WTC11 (cell line): ENCODE measurements at regions not wholly inside any gene's neighbourhood (a gene's known extent, or its start where the extent isn't known, plus 50 kb on each side); places are given as distances from the start of the nearest gene placed in this dataset.

Experiments used
- ATAC-seq: fragments of 200-7000 bp; cut with Tn5 transposase; 2 replicates; pipeline ENCODE4 v1.10.0; 2021; ENCODE audit warnings: mild to moderate bottlenecking, moderate library complexity
- CTCF ChIA-PET: fragments of 300-600 bp; sonication (Branson Sonifier 250); formaldehyde crosslinking; loops from one replicate; lab custom pipeline; 2021; ENCODE audit warnings: antibody characterized with exemption; lab: Charles Lee
- POLR2A ChIA-PET: fragments of 350-600 bp; sonication (Branson Sonifier 250); formaldehyde crosslinking; loops from one replicate; lab custom pipeline; 2021; ENCODE audit warnings: antibody characterized with exemption; lab: Charles Lee
- DNase-seq: peaks from one replicate; pipeline ENCODE4 v3.0.0; 2021; ENCODE audit warnings: low spot score
- H3K27ac Mint-ChIP-seq: 2 replicates; pipeline ENCODE4 v1.8.0; 2021; ENCODE audit warnings: mixed read lengths
- H3K27me3 Mint-ChIP-seq: 2 replicates; pipeline ENCODE4 v1.8.0; 2021; ENCODE audit warnings: low read depth, mild to moderate bottlenecking, moderate library complexity, mixed read lengths
- H3K36me3 Mint-ChIP-seq: 2 replicates; pipeline ENCODE4 v1.8.0; 2021; ENCODE audit warnings: mixed read lengths
- H3K4me1 Mint-ChIP-seq: 2 replicates; pipeline ENCODE4 v1.8.0; 2022; ENCODE audit warnings: mixed read lengths
- H3K4me3 Mint-ChIP-seq: 2 replicates; pipeline ENCODE4 v1.8.0; 2021; ENCODE audit warnings: mild to moderate bottlenecking, moderate library complexity, mixed read lengths
- H3K9me3 Mint-ChIP-seq: 2 replicates; pipeline ENCODE4 v1.8.0; 2021; ENCODE audit warnings: mixed read lengths
- ATF2 ChIP-seq: sonication (generic); formaldehyde crosslinking; IDR thresholded peaks from 2 replicates; pipeline ENCODE4 v1.8.1; 2022; ENCODE audit warnings: low read depth, missing genetic modification reagents, borderline replicate concordance
- CDX4 ChIP-seq: fragments of 250-450 bp; sonication (Bioruptor Pico); IDR thresholded peaks from 2 replicates; pipeline ENCODE4 v1.9.0; 2021; ENCODE audit warnings: moderate library complexity, mild to moderate bottlenecking, inconsistent platforms, borderline replicate concordance
- E2F1 ChIP-seq: sonication (generic); formaldehyde crosslinking; IDR thresholded peaks from 2 replicates; pipeline ENCODE4 v1.8.0; 2022; ENCODE audit warnings: mild to moderate bottlenecking, missing genetic modification reagents
- EMX1 ChIP-seq: fragments of 250-450 bp; sonication (Bioruptor Pico); IDR thresholded peaks from 2 replicates; pipeline ENCODE4 v1.8.0; 2021; ENCODE audit warnings: mild to moderate bottlenecking
- ERG ChIP-seq: fragments of 250-450 bp; sonication (Bioruptor Pico); IDR thresholded peaks from 2 replicates; pipeline ENCODE4 v1.8.0; 2021; ENCODE audit warnings: mild to moderate bottlenecking
- ESRRA ChIP-seq: sonication (generic); formaldehyde crosslinking; IDR thresholded peaks from 2 replicates; pipeline ENCODE4 v1.8.1; 2022; ENCODE audit warnings: mild to moderate bottlenecking, missing genetic modification reagents, borderline replicate concordance
- FOXK1 ChIP-seq: sonication (generic); formaldehyde crosslinking; IDR thresholded peaks from 2 replicates; pipeline ENCODE4 v1.8.0; 2022; ENCODE audit warnings: mild to moderate bottlenecking, moderate library complexity, missing genetic modification reagents
- GABPB1 ChIP-seq: sonication (generic); formaldehyde crosslinking; IDR thresholded peaks from 2 replicates; pipeline ENCODE4 v1.8.1; 2023; ENCODE audit warnings: mild to moderate bottlenecking, missing genetic modification reagents
- KAT7 ChIP-seq: sonication (generic); formaldehyde crosslinking; IDR thresholded peaks from 2 replicates; pipeline ENCODE4 v1.8.1; 2023; ENCODE audit warnings: missing genetic modification reagents, mild to moderate bottlenecking, borderline replicate concordance
- MXD4 ChIP-seq: fragments of 250-450 bp; sonication (Bioruptor Pico); IDR thresholded peaks from 2 replicates; pipeline ENCODE4 v1.8.0; 2021; ENCODE audit warnings: mild to moderate bottlenecking, moderate library complexity, borderline replicate concordance
- NR3C1 ChIP-seq: sonication (generic); formaldehyde crosslinking; conservative IDR thresholded peaks from 2 replicates; pipeline ENCODE4 v1.8.1; 2023; ENCODE audit warnings: low read depth, mild to moderate bottlenecking, missing genetic modification reagents
- OVOL2 ChIP-seq: fragments of 250-450 bp; sonication (Bioruptor Pico); IDR thresholded peaks from 2 replicates; pipeline ENCODE4 v1.9.0; 2021; ENCODE audit warnings: mild to moderate bottlenecking, borderline replicate concordance
- SMAD3 ChIP-seq: sonication (generic); formaldehyde crosslinking; IDR thresholded peaks from 2 replicates; pipeline ENCODE4 v1.8.0; 2022; ENCODE audit warnings: missing genetic modification reagents, mild to moderate bottlenecking, borderline replicate concordance
- SP1 ChIP-seq: sonication (generic); formaldehyde crosslinking; conservative IDR thresholded peaks from 2 replicates; pipeline ENCODE4 v1.8.1; 2022; ENCODE audit warnings: missing genetic modification reagents
- TEAD1 ChIP-seq: sonication (generic); formaldehyde crosslinking; IDR thresholded peaks from 2 replicates; pipeline ENCODE4 v1.8.0; 2022; ENCODE audit warnings: mild to moderate bottlenecking, missing genetic modification reagents
- TP53 ChIP-seq: sonication (generic); formaldehyde crosslinking; IDR thresholded peaks from 2 replicates; pipeline ENCODE4 v1.8.1; 2023; ENCODE audit warnings: mild to moderate bottlenecking, missing genetic modification reagents
- ZBTB43 ChIP-seq: sonication (generic); formaldehyde crosslinking; IDR thresholded peaks from 2 replicates; pipeline ENCODE4 v1.8.1; 2023; ENCODE audit warnings: mild to moderate bottlenecking, missing genetic modification reagents
- ZNF396 ChIP-seq: fragments of 250-450 bp; sonication (Bioruptor Pico); IDR thresholded peaks from 2 replicates; pipeline ENCODE4 v1.8.0; 2021; ENCODE audit warnings: mild to moderate bottlenecking, moderate library complexity, borderline replicate concordance
- ZNF532 ChIP-seq: fragments of 250-450 bp; sonication (Bioruptor Pico); IDR thresholded peaks from 2 replicates; pipeline ENCODE4 v1.9.0; 2021; ENCODE audit warnings: mild to moderate bottlenecking, borderline replicate concordance

GRCh38 chr9:7370381-7370780, 429.2 kb downstream of the DMAC1 start:
- Mint-ChIP-seq H3K36me3 (no peaks in the 10 kb centered on the region), H3K4me3 (no peak overlapping the region), H3K4me1 (peaks cover 9% of the 10 kb centered on the region), H3K9me3 (no peaks in the 10 kb centered on the region), H3K27ac (no peak overlapping the region), H3K27me3 (no peaks in the 10 kb centered on the region)
- DNase-seq: no peak
- POLR2A ChIA-PET: no interaction called here
- TF ChIP-seq ESRRA (CRISPR knock-in tag): no peak
- TF ChIP-seq TEAD1 (CRISPR knock-in tag): no peak
- no peak for TF ChIP-seq SP1 (CRISPR knock-in tag)
- TF ChIP-seq TP53 (CRISPR knock-in tag): no peak
- TF ChIP-seq FOXK1 (CRISPR knock-in tag): no peak
- TF ChIP-seq CDX4 (CRISPR knock-in tag): no peak
- ATAC-seq: no peak
- CTCF ChIA-PET: interaction anchor here (1.4 kb wide), 1 partner anchor 12 kb away, joined by 3 read pairs; no protein-coding TSS in a partner anchor

GRCh38 chr9:7369384-7369821, 430.2 kb downstream of the DMAC1 start:
- no peak for TF ChIP-seq MXD4 (CRISPR knock-in tag)
- TF ChIP-seq ATF2: no peak
- no peak for TF ChIP-seq ERG (CRISPR knock-in tag)
- TF ChIP-seq NR3C1 (CRISPR knock-in tag): no peak
- TF ChIP-seq ZNF532 (CRISPR knock-in tag): no peak
- Mint-ChIP-seq H3K4me3 (no peak overlapping the region), H3K36me3 (no peaks in the 10 kb centered on the region), H3K27me3 (no peaks in the 10 kb centered on the region), H3K4me1 (peaks cover 12% of the 10 kb centered on the region), H3K27ac (no peak overlapping the region), H3K9me3 (no peaks in the 10 kb centered on the region)
- ATAC-seq (no peak), DNase-seq (no peak)
- POLR2A ChIA-PET: no interaction called here
- CTCF ChIA-PET: interaction anchor here (1.0 to 1.4 kb wide), 3 partner anchors 9 to 33 kb away, joined by 3 to 5 read pairs (median 3); no protein-coding TSS in a partner anchor

GRCh38 chr9:7368410-7369292, 430.9 kb downstream of the DMAC1 start:
- DNase-seq: no peak
- H3K9me3 Mint-ChIP-seq: no peaks in the 10 kb centered on the region
- H3K4me1 Mint-ChIP-seq: peaks cover 18% of the 10 kb centered on the region
- TF ChIP-seq E2F1 (CRISPR knock-in tag) (no peak), KAT7 (CRISPR knock-in tag) (no peak), ZNF396 (CRISPR knock-in tag) (no peak), ZBTB43 (no peak), SMAD3 (no peak), MXD4 (CRISPR knock-in tag) (no peak), OVOL2 (CRISPR knock-in tag) (no peak), EMX1 (CRISPR knock-in tag) (no peak), GABPB1 (CRISPR knock-in tag) (no peak)
- TF ChIP-seq, all 79 proteins: peak for 0
- ATAC-seq: no peak
- ChIA-PET POLR2A (no interaction called here), CTCF (interaction anchor here (0.6 to 1.2 kb wide), 3 partner anchors 8 to 1360 kb away, joined by 3 to 5 read pairs (median 3); a partner anchor contains a TSS)
- H3K36me3 Mint-ChIP-seq: no peaks in the 10 kb centered on the region
- H3K4me3 Mint-ChIP-seq: no peak overlapping the region
- H3K27me3 Mint-ChIP-seq: no peaks in the 10 kb centered on the region
- no peak overlapping the region for H3K27ac Mint-ChIP-seq
